ENCODE measurements at regions not wholly inside any gene's neighbourhood (a gene's known extent, or its start where the extent isn't known, plus 50 kb on each side); places are given as distances from the start of the nearest gene placed in this dataset.
"Not testable (repeated sequence)": the region's sequence is repeated elsewhere in the genome, so short reads cannot be mapped to it uniquely, and the experiment has no call there.

GRCh38 chr2:95693071-95693846, 101.5 kb downstream of the TRIM43 start:
- ATAC-seq = not testable (repeated sequence)

GRCh38 chr2:95695613-95696012, 103.8 kb downstream of the TRIM43 start:
- ATAC-seq = no peak

GRCh38 chr2:95698146-95698545, 106.3 kb downstream of the TRIM43 start:
- ATAC-seq = peak; percentile 66
- TF ChIP-seq OSR1 (CRISPR knock-in tag; IDR thresholded peaks at IDR 0.05) = no peak
- TF ChIP-seq ARNTL (CRISPR knock-in tag; IDR thresholded peaks at IDR 0.05; ENCODE audit: borderline replicate concordance, low read depth) = no peak
- no peak for TF ChIP-seq SNAI2 (CRISPR knock-in tag; IDR thresholded peaks at IDR 0.05)
- TF ChIP-seq TSHZ2 (CRISPR knock-in tag; IDR thresholded peaks at IDR 0.05) = no peak
- no peak for TF ChIP-seq ZFP30 (CRISPR knock-in tag; IDR thresholded peaks at IDR 0.05)
- TF ChIP-seq ISL1 (CRISPR knock-in tag; IDR thresholded peaks at IDR 0.05) = no peak
- no peak for TF ChIP-seq PATZ1 (CRISPR knock-in tag; IDR thresholded peaks at IDR 0.05; ENCODE audit: borderline replicate concordance)
- no peak for TF ChIP-seq RARB (CRISPR knock-in tag; IDR thresholded peaks at IDR 0.05)

More at GRCh38 chr2:95695613-95696012, 103.8 kb downstream of the TRIM43 start:
- TF ChIP-seq TCF4 (CRISPR knock-in tag; IDR thresholded peaks at IDR 0.05; ENCODE audit: borderline replicate concordance) (no peak), ZC3H10 (CRISPR knock-in tag; IDR thresholded peaks at IDR 0.05) (no peak), ZFP3 (CRISPR knock-in tag; IDR thresholded peaks at IDR 0.05) (no peak), CSRNP3 (CRISPR knock-in tag; IDR thresholded peaks at IDR 0.05) (no peak), TSHZ2 (CRISPR knock-in tag; IDR thresholded peaks at IDR 0.05) (no peak), GLIS3 (CRISPR knock-in tag; IDR thresholded peaks at IDR 0.05) (no peak), OSR1 (CRISPR knock-in tag; IDR thresholded peaks at IDR 0.05) (no peak), CSDC2 (CRISPR knock-in tag; IDR thresholded peaks at IDR 0.05) (no peak), ZNF70 (CRISPR knock-in tag; IDR thresholded peaks at IDR 0.05) (no peak), RARB (CRISPR knock-in tag; IDR thresholded peaks at IDR 0.05) (no peak), PATZ1 (CRISPR knock-in tag; IDR thresholded peaks at IDR 0.05; ENCODE audit: borderline replicate concordance) (no peak), ZFP30 (CRISPR knock-in tag; IDR thresholded peaks at IDR 0.05) (no peak), POU6F1 (CRISPR knock-in tag; IDR thresholded peaks at IDR 0.05; ENCODE audit: borderline replicate concordance, low read depth) (no peak), ISL1 (CRISPR knock-in tag; IDR thresholded peaks at IDR 0.05) (no peak), PPARA (CRISPR knock-in tag; IDR thresholded peaks at IDR 0.05; ENCODE audit: borderline replicate concordance) (no peak)
